ENCODE measurements at regions not wholly inside any gene's neighbourhood (a gene's known extent, or its start where the extent isn't known, plus 50 kb on each side); places are given as distances from the start of the nearest gene placed in this dataset.

DNA sequence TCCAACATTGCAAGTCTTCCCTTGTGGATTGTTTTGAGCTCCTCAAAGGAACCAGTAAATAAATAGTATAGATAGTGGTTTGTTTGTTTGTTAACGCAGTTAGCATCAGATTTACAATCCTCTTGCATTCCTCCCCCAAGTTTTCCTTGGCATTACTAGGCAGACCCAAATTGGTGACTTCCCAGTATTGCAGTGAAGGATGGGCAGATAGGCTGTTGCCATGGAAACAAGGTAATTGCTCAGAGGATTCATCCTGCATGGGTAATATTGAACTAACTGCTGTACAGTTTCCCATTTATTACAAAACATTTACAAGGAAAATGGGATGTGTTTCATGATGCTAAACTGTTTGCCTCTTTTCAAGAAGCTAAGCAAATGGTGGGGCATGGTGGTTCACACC lies 477.2 kb downstream of the EPM2A start:
- H3K9me3 Mint-ChIP-seq = no peaks in the 10 kb centered on the region
- H3K23me2 ChIP-seq (ENCODE audit: insufficient read length, low read depth, low read length, poor library complexity, severe bottlenecking) = no peaks in the 10 kb centered on the region
- no peaks in the 10 kb centered on the region for H3K36me3 Mint-ChIP-seq (ENCODE audit: insufficient read depth in 1 of 3, low read depth in 3 of 3)
- H4K91ac ChIP-seq (ENCODE audit: insufficient read length, low read depth, low read length) = no peak overlapping the region
- H2BK20ac ChIP-seq (ENCODE audit: low read depth, low read length, poor library complexity, severe bottlenecking) = no peak overlapping the region
- H2BK12ac ChIP-seq (ENCODE audit: insufficient read length, low read depth, low read length) = no peak overlapping the region
- H3K79me2 ChIP-seq (ENCODE audit: insufficient read depth, low read length) = no peaks in the 10 kb centered on the region
- H3K4me1 ChIP-seq (ENCODE audit: insufficient read depth, low read length) = no peaks in the 10 kb centered on the region
- H2BK15ac ChIP-seq (ENCODE audit: low read depth, low read length) = no peak overlapping the region
- no peak overlapping the region for H2AK5ac ChIP-seq (ENCODE audit: insufficient read length, low read length)
- H3K4me1 Mint-ChIP-seq = peaks cover 10% of the 10 kb centered on the region in 2 experiments
- H3T11ph ChIP-seq (ENCODE audit: low read length) = no peak overlapping the region
- no peaks in the 10 kb centered on the region for H3K27me3 ChIP-seq (ENCODE audit: insufficient read depth, low read length)
- no peak overlapping the region for H3K14ac ChIP-seq (ENCODE audit: insufficient read depth, low read length)
- H3K79me1 ChIP-seq (ENCODE audit: insufficient read depth, low read depth, low read length, poor library complexity, severe bottlenecking) = no peaks in the 10 kb centered on the region
- H3K27ac ChIP-seq (ENCODE audit: insufficient read length, low read depth, low read length) = no peak overlapping the region
- no peak overlapping the region for H2BK120ac ChIP-seq (ENCODE audit: low read depth, low read length, poor library complexity, severe bottlenecking)
- H3K9me3 ChIP-seq (ENCODE audit: control insufficient read depth, low read depth, low read length) = no peaks in the 10 kb centered on the region
- H3K4me3 Mint-ChIP-seq = no peak overlapping the region
- no peak overlapping the region for H3K18ac ChIP-seq (ENCODE audit: insufficient read length, low read depth, low read length)
- H3K27me3 Mint-ChIP-seq (ENCODE audit: low read depth) = no peaks in the 10 kb centered on the region
- H2BK5ac ChIP-seq (ENCODE audit: insufficient read length, low read length) = no peak overlapping the region
- no peak overlapping the region for H3K9ac ChIP-seq (ENCODE audit: extremely low read depth, insufficient read length, low read length)
- H3K4me2 ChIP-seq (ENCODE audit: insufficient read depth, insufficient read length, low read length) = no peak overlapping the region
- H3K4ac ChIP-seq (ENCODE audit: low read depth, low read length) = no peak overlapping the region
- no peak for DNase-seq
- H4K5ac ChIP-seq (ENCODE audit: insufficient read length, low read depth, low read length) = no peak overlapping the region
- no CpG with 5 or more reads among the region's 1 CpG for WGBS (ENCODE audit: extremely low coverage, insufficient read length, low lambda C conversion rate)
- no peaks in the 10 kb centered on the region for H4K20me1 ChIP-seq (ENCODE audit: control insufficient read depth, insufficient read depth, insufficient read length)
- no peak overlapping the region for H4K8ac ChIP-seq (replicated peaks; ENCODE audit: insufficient read length, low read depth, low read length)
- no peak overlapping the region for H3K23ac ChIP-seq (ENCODE audit: insufficient read length, low read depth, low read length)
- H3K56ac ChIP-seq (ENCODE audit: insufficient read length, low read depth, low read length) = no peak overlapping the region
- TF ChIP-seq, protein P1, sequence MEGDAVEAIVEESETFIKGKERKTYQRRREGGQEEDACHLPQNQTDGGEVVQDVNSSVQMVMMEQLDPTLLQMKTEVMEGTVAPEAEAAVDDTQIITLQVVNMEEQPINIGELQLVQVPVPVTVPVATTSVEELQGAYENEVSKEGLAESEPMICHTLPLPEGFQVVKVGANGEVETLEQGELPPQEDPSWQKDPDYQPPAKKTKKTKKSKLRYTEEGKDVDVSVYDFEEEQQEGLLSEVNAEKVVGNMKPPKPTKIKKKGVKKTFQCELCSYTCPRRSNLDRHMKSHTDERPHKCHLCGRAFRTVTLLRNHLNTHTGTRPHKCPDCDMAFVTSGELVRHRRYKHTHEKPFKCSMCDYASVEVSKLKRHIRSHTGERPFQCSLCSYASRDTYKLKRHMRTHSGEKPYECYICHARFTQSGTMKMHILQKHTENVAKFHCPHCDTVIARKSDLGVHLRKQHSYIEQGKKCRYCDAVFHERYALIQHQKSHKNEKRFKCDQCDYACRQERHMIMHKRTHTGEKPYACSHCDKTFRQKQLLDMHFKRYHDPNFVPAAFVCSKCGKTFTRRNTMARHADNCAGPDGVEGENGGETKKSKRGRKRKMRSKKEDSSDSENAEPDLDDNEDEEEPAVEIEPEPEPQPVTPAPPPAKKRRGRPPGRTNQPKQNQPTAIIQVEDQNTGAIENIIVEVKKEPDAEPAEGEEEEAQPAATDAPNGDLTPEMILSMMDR (conservative IDR thresholded peaks at IDR 0.05) = no peak
- H3K27ac Mint-ChIP-seq = no peak overlapping the region
- H2AFZ ChIP-seq (ENCODE audit: low read length) = no peak overlapping the region

Data from H9 (cell line).